ENCODE measurements at regions not wholly inside any gene's neighbourhood (a gene's known extent, or its start where the extent isn't known, plus 50 kb on each side); places are given as distances from the start of the nearest gene placed in this dataset.
"Not testable (repeated sequence)": the region's sequence is repeated elsewhere in the genome, so short reads cannot be mapped to it uniquely, and the experiment has no call there.

DNA sequence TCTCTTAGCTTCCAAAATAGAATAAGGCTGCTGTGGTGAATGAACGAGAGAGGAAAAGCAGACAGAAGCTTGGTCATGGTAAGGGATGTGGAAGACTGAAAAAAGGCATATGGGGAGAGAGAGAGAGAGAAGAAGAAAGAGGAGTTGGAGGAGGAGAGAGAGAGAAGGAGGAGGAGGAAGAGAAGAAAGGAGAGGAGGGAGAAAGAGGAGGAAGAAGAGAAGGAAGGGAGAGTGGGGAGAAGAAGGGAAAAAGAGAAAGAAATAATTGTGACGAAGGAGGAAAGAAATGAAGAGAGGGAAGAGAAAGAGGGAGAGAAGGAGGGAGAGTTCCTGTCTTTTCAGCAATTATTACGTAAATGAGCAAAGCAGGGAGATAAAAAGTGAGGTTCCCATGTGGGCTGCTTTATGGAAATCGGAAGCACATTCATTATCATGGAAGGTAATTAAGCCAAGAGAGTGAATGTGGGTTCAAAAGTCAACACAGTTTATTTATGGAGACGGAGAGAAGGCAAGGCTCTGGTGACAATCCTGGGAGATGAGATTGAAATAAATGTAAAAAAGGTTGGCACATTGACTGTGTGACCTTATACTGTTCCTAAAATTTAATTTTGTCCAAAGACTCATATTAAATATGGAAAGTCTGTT, 611.2 kb downstream of the KIF4B start:
- DNase-seq (ENCODE audit: low spot score in 2 of 2) (no peak), ATAC-seq (no peak)
- Mint-ChIP-seq H3K27ac (no peak overlapping the region), H3K36me3 (no peaks in the 10 kb centered on the region), H3K9me3 (no peaks in the 10 kb centered on the region)

GRCh38 chr5:155625315-155625714, 611.8 kb downstream of the KIF4B start:
- no peak for ATAC-seq
- DNase-seq (ENCODE audit: low spot score in 2 of 2), result no peak
- Mint-ChIP-seq H3K27ac (no peak overlapping the region), H3K9me3 (no peaks in the 10 kb centered on the region), H3K36me3 (no peaks in the 10 kb centered on the region)

GRCh38 chr5:155625897-155626543, 612.5 kb downstream of the KIF4B start:
- Mint-ChIP-seq H3K36me3 (no peaks in the 10 kb centered on the region), H3K9me3 (no peaks in the 10 kb centered on the region), H3K27ac (no peak overlapping the region)
- ATAC-seq, result no peak
- no peak for DNase-seq (ENCODE audit: low spot score in 2 of 2)

- H3K36me3 Mint-ChIP-seq, result no peaks in the 10 kb centered on the region
- no peak for DNase-seq (ENCODE audit: low spot score in 2 of 2)
- no peaks in the 10 kb centered on the region for H3K9me3 Mint-ChIP-seq
- H3K27ac Mint-ChIP-seq, result no peak overlapping the region
- ATAC-seq, result no peak
Measured at GRCh38 chr5:155626592-155626991, 613.0 kb downstream of the KIF4B start.

DNA sequence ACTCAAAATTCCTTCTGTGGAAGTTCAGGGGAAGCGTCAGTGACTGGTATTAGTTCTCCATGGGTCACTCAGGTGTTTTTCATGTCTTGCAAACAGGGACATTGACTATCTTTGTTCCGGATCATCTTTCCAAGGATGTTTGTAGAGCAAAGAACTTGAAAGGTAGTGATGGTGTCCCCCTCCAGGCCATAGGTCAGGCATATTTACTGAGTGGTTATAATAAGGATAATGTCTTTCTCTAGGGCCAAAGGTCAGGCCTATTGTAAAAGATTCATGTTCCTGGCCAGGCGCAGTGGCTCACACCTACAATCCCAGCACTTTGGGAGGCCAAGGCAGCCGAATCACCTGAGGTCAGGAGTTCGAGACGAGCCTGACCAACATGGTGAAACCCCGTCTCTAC, 614.8 kb downstream of the KIF4B start:
- Mint-ChIP-seq H3K36me3 (no peaks in the 10 kb centered on the region), H3K9me3 (no peaks in the 10 kb centered on the region), H3K27ac (no peak overlapping the region)
- DNase-seq (ENCODE audit: low spot score in 2 of 2) (no peak), ATAC-seq (no peak)

DNA sequence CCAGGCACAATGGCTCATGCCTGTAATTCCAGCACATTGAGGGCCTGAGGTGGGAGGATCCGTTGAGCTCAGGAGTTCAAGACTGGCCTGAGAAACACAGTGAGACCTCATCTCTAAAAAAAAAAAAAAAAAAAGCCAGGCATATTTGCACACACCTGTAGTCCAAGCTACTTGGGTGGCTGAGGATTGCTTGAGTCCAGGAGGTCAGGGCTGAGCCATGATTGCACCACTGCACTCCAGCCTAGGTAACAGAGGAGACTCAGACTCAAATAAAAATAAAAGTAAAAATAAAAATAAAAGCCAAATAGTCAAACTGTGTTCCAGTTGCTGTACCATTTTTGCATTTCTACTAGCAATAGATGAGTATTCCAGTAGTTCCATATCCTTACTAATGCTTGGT, 616.0 kb downstream of the KIF4B start:
- H3K36me3 Mint-ChIP-seq, result no peaks in the 10 kb centered on the region
- DNase-seq (ENCODE audit: low spot score in 2 of 2) (no peak), ATAC-seq (no peak)
- no peak overlapping the region for H3K27ac Mint-ChIP-seq
- H3K9me3 Mint-ChIP-seq, result no peaks in the 10 kb centered on the region

DNA sequence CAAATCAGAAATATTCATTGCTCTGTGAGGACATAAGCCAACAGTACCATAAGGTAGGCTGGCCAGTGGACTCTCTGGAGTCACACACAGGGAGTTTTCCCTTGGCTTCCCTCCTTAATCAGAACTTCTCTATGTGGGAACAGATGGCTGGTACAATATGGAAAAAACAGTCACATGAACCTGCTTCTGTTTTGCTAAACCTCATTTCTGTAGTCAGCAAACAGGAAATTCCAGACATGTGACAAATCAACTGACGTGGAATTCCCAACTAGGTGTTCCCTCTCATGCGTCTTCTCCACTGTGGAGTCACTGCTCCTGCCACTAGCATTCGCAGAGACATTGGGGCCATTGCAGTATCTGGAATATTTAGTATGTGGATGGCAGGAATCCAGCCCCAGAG, 617.6 kb downstream of the KIF4B start:
- Mint-ChIP-seq H3K9me3 (no peaks in the 10 kb centered on the region), H3K27ac (no peak overlapping the region), H3K36me3 (no peaks in the 10 kb centered on the region)
- ATAC-seq, result no peak
- DNase-seq (ENCODE audit: low spot score in 2 of 2), result no peak

DNA sequence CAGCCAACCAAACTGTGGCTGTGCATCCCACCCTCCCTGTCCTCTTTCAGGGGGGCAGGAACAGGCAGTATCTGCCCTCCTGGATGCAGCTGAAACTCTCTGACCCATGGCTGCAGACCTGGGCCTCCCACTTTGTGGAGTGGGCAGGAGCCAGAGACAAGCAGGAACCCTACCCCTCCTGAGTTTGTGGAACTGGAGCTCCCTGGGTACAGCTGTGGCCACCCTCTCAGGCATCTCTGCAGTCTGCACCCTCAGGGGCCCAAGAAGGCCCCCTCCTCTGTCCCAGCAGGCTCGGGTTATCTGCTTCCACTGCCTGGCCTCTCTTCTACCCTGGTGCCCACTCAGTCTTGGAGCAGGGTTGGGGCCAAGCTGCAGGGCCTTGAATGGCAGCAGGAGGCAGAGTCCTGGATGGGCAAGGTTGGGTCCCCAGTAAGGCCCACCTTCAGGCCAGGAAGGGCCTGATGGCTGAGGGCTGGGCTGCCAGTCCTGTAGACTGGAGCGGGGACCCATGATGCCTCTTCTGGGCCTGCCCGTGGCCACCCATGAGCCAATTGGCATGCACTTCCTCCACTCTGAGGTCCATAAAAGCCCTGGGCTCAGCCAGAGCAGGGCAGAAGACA, 619.9 kb downstream of the KIF4B start:
- Mint-ChIP-seq H3K9me3 (no peaks in the 10 kb centered on the region), H3K36me3 (no peaks in the 10 kb centered on the region), H3K27ac (no peak overlapping the region)
- DNase-seq (ENCODE audit: low spot score in 2 of 2) (no peak), ATAC-seq (no peak)

- ATAC-seq (no peak), DNase-seq (ENCODE audit: low spot score in 2 of 2) (no peak)
- peaks cover 0 to 3% of the 10 kb centered on the region in 2 donors for H3K9me3 Mint-ChIP-seq
- H3K36me3 Mint-ChIP-seq, result no peaks in the 10 kb centered on the region
- H3K27ac Mint-ChIP-seq, result no peak overlapping the region
Measured at GRCh38 chr5:155649666-155650065, 636.1 kb downstream of the KIF4B start.

GRCh38 chr5:155655569-155655968, 642.0 kb downstream of the KIF4B start:
- no peak for ATAC-seq
- no peak overlapping the region for H3K27ac Mint-ChIP-seq
- H3K36me3 Mint-ChIP-seq, result no peaks in the 10 kb centered on the region
- no peak for DNase-seq (ENCODE audit: low spot score in 2 of 2)
- H3K9me3 Mint-ChIP-seq, result peaks cover 0 to 3% of the 10 kb centered on the region in 2 donors

GRCh38 chr5:155661859-155662258, 648.3 kb downstream of the KIF4B start:
- no peak overlapping the region for H3K27ac Mint-ChIP-seq
- ATAC-seq (no peak), DNase-seq (ENCODE audit: low spot score in 2 of 2) (no peak)
- no peaks in the 10 kb centered on the region for H3K9me3 Mint-ChIP-seq
- H3K36me3 Mint-ChIP-seq, result no peaks in the 10 kb centered on the region

GRCh38 chr5:155665361-155665760, 651.8 kb downstream of the KIF4B start:
- no peaks in the 10 kb centered on the region for H3K9me3 Mint-ChIP-seq
- no peak for DNase-seq (ENCODE audit: low spot score in 2 of 2)
- ATAC-seq, result no peak
- H3K36me3 Mint-ChIP-seq, result no peaks in the 10 kb centered on the region
- no peak overlapping the region for H3K27ac Mint-ChIP-seq

DNA sequence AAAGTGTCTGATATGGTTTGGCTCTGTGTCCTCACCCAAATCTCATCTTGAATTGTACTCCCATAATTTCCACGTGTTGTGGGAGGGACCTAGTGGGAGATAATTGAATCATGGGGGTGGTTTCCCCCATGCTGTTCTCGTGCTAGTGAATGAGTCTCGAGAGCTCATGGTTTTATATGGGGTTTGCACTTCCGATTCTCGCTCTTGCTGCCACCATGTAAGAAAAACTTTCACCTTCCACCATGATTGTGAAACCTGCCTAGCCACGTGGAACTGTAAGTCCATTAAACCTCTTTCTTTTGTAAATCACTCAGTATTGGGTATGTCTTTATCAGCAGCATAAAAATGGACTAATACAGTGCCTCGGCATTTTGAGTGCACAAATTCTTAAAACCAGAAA, 655.0 kb upstream of the SGCD start:
- not testable (repeated sequence) for H3K36me3 Mint-ChIP-seq; DNase-seq (ENCODE audit: low spot score in 2 of 2); H3K9me3 Mint-ChIP-seq; H3K27ac Mint-ChIP-seq; ATAC-seq

- Mint-ChIP-seq H3K9me3 (peaks cover 0 to 12% of the 10 kb centered on the region in 2 donors), H3K36me3 (no peaks in the 10 kb centered on the region), H3K27ac (no peak overlapping the region)
- no peak for DNase-seq (ENCODE audit: low spot score in 2 of 2)
- no peak for ATAC-seq
Measured at GRCh38 chr5:155676967-155677366, 650.0 kb upstream of the SGCD start.

DNA sequence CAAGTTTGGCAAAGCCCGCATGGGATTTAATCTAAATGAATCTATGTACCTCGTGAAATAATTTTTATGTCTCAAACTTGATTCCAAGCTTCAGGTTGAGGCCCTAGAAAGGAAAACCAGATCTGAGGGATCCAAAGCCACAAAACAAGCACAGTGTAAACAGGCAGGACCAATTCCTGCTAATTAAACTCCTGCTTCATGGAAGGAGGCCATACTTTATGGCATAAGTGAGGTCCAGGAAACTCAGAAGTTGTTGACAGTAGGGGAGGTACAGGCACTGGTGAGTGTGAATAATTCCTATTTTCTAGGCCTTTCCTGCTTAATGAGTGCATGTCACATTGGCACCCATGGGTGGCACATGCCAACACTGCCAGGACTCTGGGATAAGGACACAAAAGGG, 648.6 kb upstream of the SGCD start:
- no peak for DNase-seq (ENCODE audit: low spot score in 2 of 2)
- H3K27ac Mint-ChIP-seq, result no peak overlapping the region
- ATAC-seq, result no peak
- H3K9me3 Mint-ChIP-seq, result peaks cover 0 to 13% of the 10 kb centered on the region in 2 donors
- peaks cover 0 to 2% of the 10 kb centered on the region in 2 donors for H3K36me3 Mint-ChIP-seq

DNA sequence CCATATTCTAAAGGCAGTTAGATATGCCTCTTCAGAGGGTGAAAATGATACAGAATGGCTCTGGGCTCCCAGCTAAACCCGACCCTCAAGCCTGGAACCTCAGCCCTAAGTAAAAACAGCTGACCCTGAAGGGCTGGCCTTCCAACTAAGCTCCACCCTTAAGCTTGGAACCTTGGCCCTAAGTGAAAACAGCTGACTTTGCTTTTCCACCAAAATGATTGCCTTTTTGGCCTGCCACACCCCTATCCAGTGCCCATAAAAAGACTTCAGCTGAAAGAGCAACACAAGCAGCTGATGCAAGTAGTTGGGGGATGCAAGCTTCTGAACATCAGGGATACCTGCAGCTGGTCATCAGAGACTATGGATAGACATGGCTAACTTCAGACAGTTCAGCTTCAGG, 647.4 kb upstream of the SGCD start:
- Mint-ChIP-seq H3K36me3 (peaks cover 0 to 7% of the 10 kb centered on the region in 2 donors), H3K9me3 (peaks cover 0 to 23% of the 10 kb centered on the region in 2 donors), H3K27ac (no peak overlapping the region)
- no peak for DNase-seq (ENCODE audit: low spot score in 2 of 2)
- ATAC-seq, result no peak

- Mint-ChIP-seq H3K9me3 (peaks cover 0 to 14% of the 10 kb centered on the region in 2 donors), H3K27ac (no peak overlapping the region), H3K36me3 (peaks cover 0 to 7% of the 10 kb centered on the region in 2 donors)
- ATAC-seq (no peak), DNase-seq (ENCODE audit: low spot score in 2 of 2) (no peak)
Measured at GRCh38 chr5:155684417-155684816, 642.5 kb upstream of the SGCD start.

- H3K27ac Mint-ChIP-seq, result no peak overlapping the region
- peaks cover 0 to 12% of the 10 kb centered on the region in 2 donors for H3K9me3 Mint-ChIP-seq
- peaks cover 0 to 7% of the 10 kb centered on the region in 2 donors for H3K36me3 Mint-ChIP-seq
- DNase-seq (ENCODE audit: low spot score in 2 of 2) (no peak), ATAC-seq (no peak)
Measured at GRCh38 chr5:155686131-155686530, 640.8 kb upstream of the SGCD start.
